ENCODE measurements at regions not wholly inside any gene's neighbourhood (a gene's known extent, or its start where the extent isn't known, plus 50 kb on each side); places are given as distances from the start of the nearest gene placed in this dataset.

GRCh38 chr11:45037434-45038005 lies 86.8 kb upstream of the TP53I11 start:
- no peak for DNase-seq

- no peak for DNase-seq
These were observed 88.2 kb upstream of the TP53I11 start for GRCh38 chr11:45038923-45039322.

DNA sequence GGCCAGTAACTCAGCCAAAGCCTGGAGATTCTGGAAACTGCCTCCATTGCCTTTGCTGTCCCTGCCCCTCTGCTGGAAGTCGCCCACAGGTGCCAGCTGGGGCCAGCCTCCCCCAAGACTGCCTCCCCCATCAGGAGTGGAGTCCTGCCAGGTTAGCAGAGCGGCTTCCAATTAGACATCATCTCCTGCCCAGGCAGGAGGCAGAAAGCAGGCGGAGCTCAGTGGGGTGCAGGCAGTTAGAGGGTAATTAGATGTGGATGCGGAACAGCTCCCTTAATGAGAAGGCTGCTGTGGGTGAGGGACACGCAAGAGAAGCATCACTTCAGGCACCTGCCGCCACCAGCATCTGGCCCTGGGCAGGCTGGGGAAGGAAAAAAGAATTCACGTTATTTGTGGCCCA lies 90.9 kb upstream of the TP53I11 start:
- DNase-seq = no peak

- DNase-seq = peak; percentile 10
These were observed 91.9 kb upstream of the TP53I11 start for GRCh38 chr11:45042560-45042959.

DNA sequence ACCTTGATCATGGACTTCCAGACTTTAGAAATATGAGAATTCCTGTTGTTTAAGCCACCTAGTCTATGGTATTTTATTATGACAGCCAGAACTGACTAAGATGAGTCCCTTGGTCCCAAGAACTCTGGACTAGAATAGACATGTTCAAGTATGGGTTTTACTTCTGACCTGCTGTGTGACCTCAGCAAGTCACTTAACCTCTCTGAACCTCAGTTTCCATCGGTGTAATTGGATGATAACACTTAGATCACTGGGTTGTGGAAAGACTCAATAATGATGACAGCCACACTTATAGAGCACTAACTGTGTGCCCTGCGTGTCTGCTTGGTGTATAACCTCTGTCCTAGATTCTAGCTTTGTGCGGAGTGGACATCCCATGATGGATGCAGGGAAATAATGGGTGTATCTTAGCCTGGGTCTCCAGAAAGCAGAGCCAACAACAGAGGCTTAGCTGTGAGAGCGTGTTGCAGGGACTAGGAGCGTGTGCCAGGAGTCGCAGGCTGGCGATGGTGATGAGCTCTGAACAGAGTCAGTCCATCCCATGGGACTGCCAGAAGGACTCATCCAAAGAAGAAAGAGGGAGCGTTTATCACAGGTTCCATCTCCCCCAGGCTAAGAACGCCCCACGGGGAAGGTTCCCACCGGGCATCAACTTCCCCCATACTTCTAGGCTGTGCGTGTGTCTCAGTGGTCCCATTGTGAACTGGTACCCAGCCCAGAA lies 93.2 kb upstream of the TP53I11 start:
- no peak for DNase-seq

GRCh38 chr11:45045683-45046471 lies 95.2 kb upstream of the TP53I11 start:
- DNase-seq = peak; percentile 49

DNA sequence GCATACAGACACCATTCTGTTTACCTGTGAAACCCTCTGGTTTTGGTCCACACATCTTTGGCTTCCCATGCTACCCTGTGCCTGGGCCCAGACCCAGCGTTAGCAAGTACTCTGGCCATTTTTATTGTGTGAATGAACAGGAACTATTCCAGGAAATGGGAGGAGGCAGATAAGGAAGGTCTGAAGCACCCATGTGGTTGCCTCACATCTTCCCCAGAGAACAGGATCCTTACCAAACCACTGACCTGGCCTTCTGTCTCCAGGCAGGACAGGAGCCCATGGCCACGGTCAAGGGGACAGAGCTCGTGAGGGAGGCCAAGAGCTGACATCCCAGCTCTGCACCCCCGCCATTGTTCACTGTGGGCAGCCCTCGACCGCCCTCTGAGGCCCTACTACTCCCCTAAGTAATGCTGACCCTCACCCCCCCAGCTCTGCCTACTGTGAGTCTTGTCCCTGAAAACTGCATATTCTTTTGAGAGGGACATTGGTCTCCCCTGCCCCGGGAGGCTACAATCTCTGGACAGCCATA lies 97.7 kb upstream of the TP53I11 start:
- no peak for DNase-seq

GRCh38 chr11:45048870-45049691 lies 97.4 kb upstream of the PRDM11 start:
- no peak for DNase-seq

- DNase-seq = no peak
These were observed 96.3 kb upstream of the PRDM11 start for GRCh38 chr11:45050111-45050510.

GRCh38 chr11:45051621-45052020 lies 94.8 kb upstream of the PRDM11 start:
- DNase-seq = no peak

DNA sequence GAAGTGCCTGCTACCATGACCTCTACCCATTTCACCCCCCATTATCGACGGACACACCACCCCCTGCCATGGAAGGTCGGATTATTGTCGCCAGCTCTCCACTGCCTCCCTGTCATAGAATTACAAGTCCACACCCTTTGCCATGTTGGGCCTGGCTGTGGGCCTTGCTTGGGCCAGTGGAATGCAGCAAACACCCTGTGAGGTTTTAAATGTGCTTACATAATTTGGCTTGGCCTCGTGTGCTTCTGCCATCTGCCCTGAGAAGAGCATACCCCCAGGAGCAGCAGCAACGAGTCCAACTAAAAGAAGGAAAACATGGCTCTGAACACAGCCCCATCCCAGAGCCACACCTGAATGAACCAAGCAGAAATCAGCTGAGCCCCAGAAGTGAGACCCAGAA lies 94.1 kb upstream of the PRDM11 start:
- DNase-seq = no peak

DNA sequence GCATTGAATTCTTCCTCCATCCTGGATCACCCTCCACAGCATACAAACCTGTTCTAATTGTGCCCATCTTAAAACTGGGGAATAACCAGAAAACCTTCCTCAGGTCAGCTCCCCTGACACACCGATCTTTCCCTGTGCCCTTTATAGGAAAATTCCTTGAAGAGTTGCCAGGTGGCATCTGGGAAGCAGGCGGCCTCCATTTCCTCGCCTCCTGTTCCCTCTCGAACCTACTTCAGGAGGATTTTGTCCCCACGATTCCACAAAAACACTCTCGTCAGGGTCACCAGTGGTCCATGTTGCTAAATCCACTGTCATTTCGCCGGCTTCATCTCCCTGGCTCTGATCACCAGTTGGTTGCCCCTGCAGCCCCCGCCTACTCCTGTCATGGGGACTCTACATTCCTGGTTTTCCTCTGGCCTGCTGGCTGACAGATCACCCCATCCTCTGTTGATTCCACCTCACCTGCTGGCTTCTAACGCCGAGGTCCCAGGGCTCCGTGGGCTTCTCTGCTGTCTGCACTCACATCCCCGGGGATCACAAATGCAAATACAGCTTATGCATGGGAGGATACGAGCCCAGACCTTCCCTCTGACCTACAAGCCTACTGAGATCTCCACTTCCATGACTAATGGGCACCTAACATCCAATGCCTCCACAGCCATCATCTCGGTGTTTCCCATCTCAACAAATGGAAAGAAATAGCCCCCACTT lies 92.5 kb upstream of the PRDM11 start:
- DNase-seq = no peak

DNA sequence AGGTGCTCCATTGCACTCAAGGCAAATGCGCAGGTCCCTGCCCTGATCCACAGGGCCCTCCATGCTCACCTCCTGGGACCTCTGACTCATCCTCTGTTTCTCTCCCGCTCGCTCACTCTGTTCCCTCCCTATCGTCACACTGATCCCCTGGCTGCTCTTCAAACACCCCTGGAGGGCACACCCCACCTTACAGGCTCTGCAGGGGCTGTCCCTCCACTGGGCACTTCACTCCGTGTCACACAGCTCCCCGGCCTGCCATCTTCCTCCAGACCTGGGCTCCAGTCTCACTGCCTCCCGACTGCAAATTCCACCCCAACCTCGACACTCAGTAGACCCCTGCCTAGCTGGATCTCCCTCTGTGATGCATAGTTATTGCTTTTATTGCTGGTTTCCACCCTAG lies 91.5 kb upstream of the PRDM11 start:
- DNase-seq = no peak

DNA sequence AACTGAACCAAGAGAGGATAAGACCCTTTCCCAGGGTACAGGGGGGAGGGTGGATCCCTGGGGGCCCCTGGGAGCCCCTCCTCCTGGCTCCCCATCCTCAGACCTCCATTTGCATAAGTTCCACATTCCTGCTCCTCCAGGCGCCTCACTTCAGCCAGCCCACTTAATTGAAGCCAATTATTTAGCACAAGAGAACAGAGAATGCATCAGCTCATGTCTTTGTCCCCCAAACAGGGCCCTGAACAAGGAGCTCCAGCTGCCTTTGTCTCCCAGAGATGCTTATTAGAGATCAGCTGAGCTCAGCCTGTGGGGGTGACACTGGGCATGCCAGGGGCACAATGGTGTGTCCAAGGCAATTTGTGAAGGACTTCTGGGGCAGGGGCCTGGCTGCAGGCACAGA lies 89.9 kb upstream of the PRDM11 start:
- no peak for DNase-seq

DNA sequence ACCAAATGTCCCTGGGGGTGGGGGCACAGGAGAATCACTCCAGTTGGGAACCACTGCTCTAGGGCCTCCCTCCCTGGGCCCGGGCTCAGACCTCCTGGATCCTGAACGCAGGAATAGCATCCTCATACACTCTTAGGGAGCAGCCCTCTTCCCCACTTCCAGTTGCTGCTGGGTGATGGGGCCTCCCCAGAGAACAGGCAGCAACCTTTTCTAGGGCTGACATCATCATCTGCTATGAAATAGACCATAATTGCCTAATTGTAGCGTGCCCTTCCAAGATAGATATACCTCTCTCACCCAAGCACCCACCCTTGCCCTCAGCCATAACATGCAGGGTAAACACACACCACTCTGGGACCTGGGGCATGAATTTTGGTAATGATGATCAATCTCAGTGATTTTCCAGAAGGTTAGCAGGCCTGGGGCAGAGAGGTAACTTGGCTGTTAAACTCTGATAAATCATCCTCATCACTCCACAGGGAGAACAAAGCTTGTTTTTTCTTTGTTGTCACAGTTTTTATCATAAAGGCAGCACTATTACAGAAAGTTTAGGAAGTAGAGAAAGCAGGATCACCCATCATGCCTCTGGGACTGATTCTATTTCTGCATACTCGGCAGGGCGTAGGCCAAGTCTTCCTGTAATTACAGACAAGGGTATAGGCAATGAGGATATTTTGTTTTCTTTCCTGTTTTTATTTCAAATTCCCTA lies 88.3 kb upstream of the PRDM11 start:
- DNase-seq = no peak

DNA sequence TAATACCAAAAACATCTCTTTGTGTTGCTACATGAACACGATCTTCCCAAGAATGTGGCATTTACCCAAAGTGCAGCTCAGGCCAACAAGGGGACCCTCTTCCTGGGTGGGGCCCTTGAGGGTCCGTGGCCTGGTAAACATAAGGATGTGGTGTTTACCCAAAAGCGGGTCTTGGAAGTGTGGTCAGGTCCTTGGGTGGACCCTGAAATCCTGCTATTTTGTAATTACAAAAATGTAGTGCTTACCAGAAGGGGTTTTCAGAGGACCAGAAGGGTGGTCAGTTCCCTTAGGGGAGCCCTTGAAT lies 87.8 kb upstream of the PRDM11 start:
- no peak for DNase-seq

DNA sequence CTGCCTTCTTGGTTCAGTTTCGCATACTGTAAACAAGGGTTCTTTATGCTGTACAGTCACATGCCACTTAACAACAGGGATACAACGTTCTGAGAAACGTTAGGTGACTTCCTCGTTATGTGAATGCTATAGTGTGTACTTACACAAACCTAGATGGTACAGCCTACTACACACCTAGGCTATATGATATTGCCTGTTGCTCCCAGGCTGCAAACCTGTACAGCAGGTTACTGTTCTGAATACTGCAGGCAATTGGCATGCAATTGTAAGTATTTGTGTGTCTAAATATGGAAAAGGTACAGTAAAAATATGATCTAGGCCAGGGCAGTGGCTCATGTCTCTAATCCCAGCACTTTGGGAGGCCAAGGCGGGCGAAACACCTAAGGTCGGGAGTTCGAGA lies 85.7 kb upstream of the PRDM11 start:
- DNase-seq = no peak

- no peak for DNase-seq
These were observed 84.8 kb upstream of the PRDM11 start for GRCh38 chr11:45061641-45062040.

GRCh38 chr11:45062115-45062514 lies 84.3 kb upstream of the PRDM11 start:
- no peak for DNase-seq

- no peak for DNase-seq
These were observed 83.3 kb upstream of the PRDM11 start for GRCh38 chr11:45062974-45063635.

GRCh38 chr11:45063669-45064068 lies 82.8 kb upstream of the PRDM11 start:
- no peak for DNase-seq

All from CD4-positive, alpha-beta T cell treated with Interferon gamma for 1 hour (primary cell).